Lung (tissue), 11 donors: ENCODE measurements at regions not wholly inside any gene's neighbourhood (a gene's known extent, or its start where the extent isn't known, plus 50 kb on each side); places are given as distances from the start of the nearest gene placed in this dataset.

Experiments
- ATAC-seq: fragments of 200-7000 bp; cut with Tn5 transposase; one replicate; pipeline ENCODE4 v1.9.1; 2020; ENCODE audit warnings: moderate number of reproducible peaks; ENCODE audit not compliant: insufficient read depth, low FRiP score
- DNase-seq, 3 donors: peaks; one replicate each; pipeline ENCODE4 v3.0.0-alpha.2; 2013 to 2017
- H3K27ac ChIP-seq, 2 donors: one replicate each; pipeline ENCODE4 v1.5.1; 2013; ENCODE audit warnings: mild to moderate bottlenecking in 2 of 2, moderate library complexity in 2 of 2, control low read depth in 1 of 2, inconsistent platforms in 1 of 2, low read depth in 1 of 2, low read length in 1 of 2
- H3K27me3 ChIP-seq, 3 donors: one replicate each; pipeline ENCODE4 v1.5.1; 2013; ENCODE audit warnings: low read length in 2 of 3; ENCODE audit not compliant: control insufficient read depth in 3 of 3, insufficient read depth in 3 of 3
- H3K36me3 ChIP-seq, 4 donors: one replicate each; pipeline ENCODE4 v1.5.1; 2013; ENCODE audit warnings: low read length in 4 of 4, mild to moderate bottlenecking in 1 of 4, moderate library complexity in 1 of 4; ENCODE audit not compliant: control insufficient read depth in 4 of 4, insufficient read depth in 4 of 4
- H3K4me1 ChIP-seq, 5 donors: one replicate each; pipeline ENCODE4 v1.5.1; 2013; ENCODE audit warnings: low read length in 5 of 5, mild to moderate bottlenecking in 2 of 5, moderate library complexity in 1 of 5; ENCODE audit not compliant: control insufficient read depth in 5 of 5, insufficient read depth in 5 of 5
- H3K4me3 ChIP-seq: one replicate; pipeline ENCODE4 v1.5.1; 2013; ENCODE audit warnings: mild to moderate bottlenecking, control low read depth, moderate library complexity
- H3K9ac ChIP-seq, 2 donors: one replicate each; pipeline ENCODE4 v1.5.1; 2013; ENCODE audit warnings: low read length in 2 of 2, control low read depth in 1 of 2; ENCODE audit not compliant: insufficient read depth in 1 of 2
- H3K9me3 ChIP-seq, 4 donors: one replicate each; pipeline ENCODE4 v1.5.1; 2013; ENCODE audit warnings: low read length in 3 of 4, mild to moderate bottlenecking in 1 of 4, moderate library complexity in 1 of 4; ENCODE audit not compliant: control insufficient read depth in 4 of 4, insufficient read depth in 3 of 4
- CTCF ChIP-seq: IDR thresholded peaks from 2 replicates; pipeline ENCODE4 v1.5.1; 2012; ENCODE audit warnings: mild to moderate bottlenecking; ENCODE audit errors: control extremely low read depth, extremely low read depth
- WGBS, 2 donors: extraction: QIAGEN DNeasy Blood & Tissue Kit; methylation state at CpG; one replicate each; pipeline ENCODE4 v1.1.7; 2013; 5-methylcytosine and 5-hydroxymethylcytosine counted together
- donor health status: control.
- donor health status: control.
- donor health status: Bipolar disorder and iron deficiency.
- donor health status: healthy.
- donor health status: DM: yes; HTN: yes; CAD: no.

GRCh38 chr11:16469968-16470367 lies 113.6 kb upstream of the SOX6 start:
- 74 to 81% methylated on average over 2 of the region's 2 CpGs for whole genome bisulfite sequencing, 2 donors
- Histone ChIP-seq H3K9ac (no peak overlapping the region), H3K9me3 (no peaks in the 10 kb centered on the region), H3K4me3 (no peak overlapping the region), H3K4me1 (peaks cover 0 to 22% (median 9%) of the 10 kb centered on the region in 5 donors), H3K27ac (no peak overlapping the region), H3K27me3 (no peaks in the 10 kb centered on the region), H3K36me3 (peaks cover 0 to 4% (median 0%) of the 10 kb centered on the region in 4 donors)
- DNase-seq (peak in 1 of 3 donors; percentile 13), ATAC-seq (no peak)
- TF ChIP-seq CTCF: no peak

- Histone ChIP-seq H3K9me3 (no peaks in the 10 kb centered on the region), H3K27me3 (no peaks in the 10 kb centered on the region), H3K27ac (no peak overlapping the region), H3K4me1 (peaks cover 0 to 22% (median 9%) of the 10 kb centered on the region in 5 donors), H3K36me3 (no peaks in the 10 kb centered on the region), H3K4me3 (no peak overlapping the region), H3K9ac (peak overlapping the region in 1 of 2 donors; percentile 7)
- DNase-seq (peak in 1 of 3 donors; percentile 52), ATAC-seq (no peak)
- 67 to 73% methylated on average over 5 of the region's 5 CpGs for WGBS, 2 donors
- TF ChIP-seq CTCF: no peak
These were observed 112.5 kb upstream of the SOX6 start for GRCh38 chr11:16468735-16469453.

- Histone ChIP-seq H3K27me3 (no peaks in the 10 kb centered on the region), H3K9ac (no peak overlapping the region), H3K4me1 (peaks cover 0 to 5% (median 0%) of the 10 kb centered on the region in 5 donors), H3K9me3 (no peaks in the 10 kb centered on the region), H3K27ac (no peak overlapping the region), H3K4me3 (no peak overlapping the region), H3K36me3 (no peaks in the 10 kb centered on the region)
- no peak for TF ChIP-seq CTCF
- DNase-seq (no peak), ATAC-seq (no peak)
These were observed 104.2 kb upstream of the SOX6 start for GRCh38 chr11:16460508-16460907.

- no peak for TF ChIP-seq CTCF
- Histone ChIP-seq H3K27me3 (no peaks in the 10 kb centered on the region), H3K27ac (no peak overlapping the region), H3K9me3 (no peaks in the 10 kb centered on the region), H3K9ac (no peak overlapping the region), H3K4me3 (no peak overlapping the region), H3K4me1 (peaks cover 0 to 13% (median 0%) of the 10 kb centered on the region in 5 donors), H3K36me3 (no peaks in the 10 kb centered on the region)
- no peak for ATAC-seq
- 62 to 78% methylated on average over 2 of the region's 2 CpGs for WGBS, 2 donors
- no peak for DNase-seq
These were observed 100.0 kb upstream of the SOX6 start for GRCh38 chr11:16456366-16456765.
